Mammary epithelial cell (primary cell): ENCODE measurements at regions not wholly inside any gene's neighbourhood (a gene's known extent, or its start where the extent isn't known, plus 50 kb on each side); places are given as distances from the start of the nearest gene placed in this dataset.

ENCODE experiments used
- CTCF ChIP-seq, 2 donors: IDR thresholded peaks in 1 of 2; conservative IDR thresholded peaks in 1 of 2; 2 replicates each; pipeline ENCODE4 v1.5.1; 2011 to 2012; ENCODE audit warnings: inconsistent platforms in 2 of 2, low read length in 2 of 2, mild to moderate bottlenecking in 2 of 2, control low read depth in 1 of 2, low read depth in 1 of 2; ENCODE audit not compliant: insufficient read depth in 1 of 2; ENCODE audit errors: extremely low read depth in 1 of 2
- EZH2 ChIP-seq: IDR thresholded peaks from 2 replicates; pipeline ENCODE4 v1.6.1; 2012; ENCODE audit warnings: low read length, inconsistent platforms, borderline replicate concordance

- TF ChIP-seq CTCF (conservative IDR thresholded peaks at IDR 0.05 in 1 of 2, IDR thresholded peaks at IDR 0.05 in 1 of 2; ENCODE audit: extremely low read depth in 1 of 2, insufficient read depth in 1 of 2, low read depth in 1 of 2, low read length in 2 of 2) (no peak), EZH2 (no peak)
Measured at GRCh38 chr2:59824314-59824713, 729.1 kb downstream of the BCL11A start.
